SK-N-SH (cell line): ENCODE measurements at regions not wholly inside any gene's neighbourhood (a gene's known extent, or its start where the extent isn't known, plus 50 kb on each side); places are given as distances from the start of the nearest gene placed in this dataset.

ENCODE experiments used
- CTCF ChIA-PET: fragments of 300-600, 350-600 bp; formaldehyde crosslinking; extraction: SDS; loops from one replicate; lab custom pipeline; 2021; lab: Yijun Ruan, JAX
- POLR2A ChIA-PET: fragments of 350-600 bp; sonication (Branson Sonifier 250); formaldehyde crosslinking; extraction: SDS; loops from one replicate; lab custom pipeline; 2020; ENCODE audit warnings: antibody characterized with exemption, inconsistent platforms; lab: Yijun Ruan, JAX
- DNase-seq: peaks from one replicate; pipeline ENCODE4 v3.0.0; 2012
- H2AFZ ChIP-seq: fragments of 200-600 bp; sonication (generic); 2 replicates; pipeline ENCODE4 v1.8.1; 2016; ENCODE audit warnings: antibody characterized with exemption, mild to moderate bottlenecking, low read depth
- H3F3A ChIP-seq: fragments of 200-600 bp; sonication (generic); replicated peaks from 2 replicates; pipeline ENCODE3; 2016; ENCODE audit warnings: antibody characterized with exemption, mild to moderate bottlenecking; ENCODE audit not compliant: insufficient read depth
- H3K27ac ChIP-seq, 2 experiments: fragments of 200-500 bp in 1 of 2; fragments of 200-600 bp in 1 of 2; sonication (Bioruptor generic) in 1 of 2; sonication (generic), shearing (Covaris generic) in 1 of 2; 2 replicates each; pipeline versions ENCODE4 v1.5.1 to v1.6.1; 2014 to 2016; ENCODE audit warnings: low read depth in 2 of 2, inconsistent platforms in 1 of 2, low read length in 1 of 2, mild to moderate bottlenecking in 1 of 2, mixed read lengths in 1 of 2
- H3K27me3 ChIP-seq: fragments of 200-600 bp; sonication (generic), shearing (Covaris generic); 2 replicates; pipeline ENCODE4 v1.6.1; 2016; ENCODE audit warnings: mixed run types; ENCODE audit not compliant: insufficient read depth
- H3K36me3 ChIP-seq, 2 experiments: fragments of 200-500 bp in 1 of 2; fragments of 200-600 bp in 1 of 2; sonication (Bioruptor generic) in 1 of 2; sonication (generic) in 1 of 2; replicated peaks in 1 of 2; 2 replicates each; pipeline versions ENCODE3 to v1.5.1; 2014 to 2016; ENCODE audit warnings: low read length in 1 of 2, mild to moderate bottlenecking in 1 of 2; ENCODE audit not compliant: insufficient read depth in 2 of 2, control insufficient read depth in 1 of 2
- H3K4me1 ChIP-seq, 2 experiments: fragments of 200-500 bp in 1 of 2; fragments of 200-600 bp in 1 of 2; sonication (Bioruptor generic) in 1 of 2; sonication (generic), shearing (Covaris generic) in 1 of 2; 2 replicates each; pipeline versions ENCODE4 v1.5.1 to v1.6.1; 2014 to 2016; ENCODE audit warnings: low read depth in 1 of 2, low read length in 1 of 2, mixed run types in 1 of 2; ENCODE audit not compliant: insufficient read depth in 2 of 2, control insufficient read depth in 1 of 2
- H3K4me2 ChIP-seq: fragments of 200-600 bp; sonication (generic), shearing (Covaris generic); 2 replicates; pipeline ENCODE4 v1.6.1; 2017; ENCODE audit warnings: mixed run types
- H3K4me3 ChIP-seq, 2 experiments: fragments of 200-500 bp in 1 of 2; fragments of 200-600 bp in 1 of 2; sonication (Bioruptor generic) in 1 of 2; sonication (generic), shearing (Covaris generic) in 1 of 2; 2 replicates each; pipeline versions ENCODE4 v1.5.1 to v1.8.1; 2014 to 2016; ENCODE audit warnings: low read depth in 2 of 2, inconsistent platforms in 1 of 2, low read length in 1 of 2, mild to moderate bottlenecking in 1 of 2, mixed read lengths in 1 of 2, moderate library complexity in 1 of 2
- H3K79me2 ChIP-seq: fragments of 200-600 bp; sonication (generic); 2 replicates; pipeline ENCODE4 v1.8.1; 2017; ENCODE audit warnings: mild to moderate bottlenecking; ENCODE audit not compliant: insufficient read depth
- H3K9ac ChIP-seq: fragments of 200-600 bp; sonication (generic); 2 replicates; pipeline ENCODE4 v1.6.1; 2017; ENCODE audit warnings: mixed run types
- H3K9me2 ChIP-seq: fragments of 200-600 bp; sonication (generic); 2 replicates; pipeline ENCODE4 v1.6.1; 2017; ENCODE audit warnings: mixed run types
- H3K9me3 ChIP-seq: fragments of 200-600 bp; sonication (generic); 2 replicates; pipeline ENCODE4 v1.6.1; 2017; ENCODE audit warnings: mixed run types, mild to moderate bottlenecking, moderate library complexity
- H4K20me1 ChIP-seq: fragments of 200-600 bp; sonication (generic); 2 replicates; pipeline ENCODE4 v1.6.1; 2017; ENCODE audit warnings: mild to moderate bottlenecking, mixed run types; ENCODE audit not compliant: insufficient read depth
- CHD2 ChIP-seq: fragments of 150-350 bp; IDR thresholded peaks from 2 replicates; pipeline ENCODE4 v1.6.1; 2018; ENCODE audit warnings: low read length; ENCODE audit not compliant: partially characterized antibody
- ELF1 ChIP-seq: IDR thresholded peaks from 2 replicates; pipeline ENCODE4 v1.4.0; 2012
- EP300 ChIP-seq, 2 experiments: IDR thresholded peaks; 2 replicates each; pipeline versions ENCODE4 v1.4.0 to v1.6.1; 2012; ENCODE audit warnings: borderline replicate concordance in 1 of 2, low read depth in 1 of 2, low read length in 1 of 2
- FOSL2 ChIP-seq: IDR thresholded peaks from 2 replicates; pipeline ENCODE4 v1.4.0; 2012; ENCODE audit warnings: low read depth, mild to moderate bottlenecking, moderate library complexity, borderline replicate concordance
- FOXJ3 ChIP-seq: sonication (generic); formaldehyde crosslinking; IDR thresholded peaks from 2 replicates; pipeline ENCODE4 v1.5.1; 2020; ENCODE audit warnings: mild to moderate bottlenecking, missing genetic modification reagents
- JUND ChIP-seq: IDR thresholded peaks from 2 replicates; pipeline ENCODE4 v1.4.0; 2012
- MEF2A ChIP-seq: IDR thresholded peaks from 2 replicates; pipeline ENCODE4 v1.4.0; 2012; ENCODE audit warnings: low read depth, borderline replicate concordance
- NFIC ChIP-seq: IDR thresholded peaks from 2 replicates; pipeline ENCODE4 v1.4.0; 2012; ENCODE audit warnings: borderline replicate concordance
- POLR2AphosphoS5 ChIP-seq: IDR thresholded peaks from 2 replicates; pipeline ENCODE4 v1.6.1; 2012; ENCODE audit warnings: low read depth, low read length
- REST ChIP-seq: IDR thresholded peaks from 2 replicates; pipeline ENCODE4 v1.6.1; 2012; ENCODE audit warnings: mild to moderate bottlenecking, low read depth, low read length, moderate library complexity
- RFX5 ChIP-seq: IDR thresholded peaks from 2 replicates; pipeline ENCODE4 v1.6.1; 2012; ENCODE audit warnings: mild to moderate bottlenecking, improper control_type of control experiment, low read length
- WGBS: methylation state at CpG from one replicate; pipeline ENCODE4 v1.1.6; 2017; ENCODE audit warnings: low lambda C conversion rate; 5-methylcytosine and 5-hydroxymethylcytosine counted together
- TF ChIP-seq, protein P1 (sequence below): IDR thresholded peaks from 2 replicates; pipeline ENCODE4 v1.4.0; 2012; ENCODE audit warnings: low read depth, borderline replicate concordance
- TF ChIP-seq, protein P2 (sequence below): fragments of 200-600 bp; sonication (generic); IDR thresholded peaks from 2 replicates; pipeline ENCODE4 v1.6.1; 2017; ENCODE audit warnings: antibody characterized with exemption, mild to moderate bottlenecking, moderate library complexity

DNA sequence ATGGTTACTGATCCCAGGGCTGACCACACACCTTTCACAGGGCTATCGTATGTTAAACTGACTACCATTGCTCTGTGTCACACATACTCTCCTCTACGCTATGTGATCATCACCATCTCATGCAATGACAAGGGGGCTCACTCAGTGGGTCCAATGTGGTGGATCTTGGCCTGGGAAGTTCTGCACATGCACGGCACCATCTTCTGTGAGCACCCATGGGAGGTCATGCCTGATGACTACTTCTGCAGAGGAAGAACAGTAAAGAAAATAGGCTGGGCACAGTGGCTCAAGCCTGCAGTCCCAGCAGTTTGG, 60.0 kb upstream of the FOXD3 start:
- Histone ChIP-seq H2AFZ (no peak overlapping the region), H3K9me3 (no peaks in the 10 kb centered on the region), H3K27ac (no peak overlapping the region), H4K20me1 (no peaks in the 10 kb centered on the region), H3K9me2 (no peaks in the 10 kb centered on the region), H3K4me3 (no peak overlapping the region), H3F3A (no peaks in the 10 kb centered on the region), H3K9ac (no peak overlapping the region), H3K4me1 (no peaks in the 10 kb centered on the region; a peak in 2 of 4 replicates), H3K79me2 (no peaks in the 10 kb centered on the region), H3K36me3 (no peaks in the 10 kb centered on the region), H3K27me3 (no peaks in the 10 kb centered on the region), H3K4me2 (no peak overlapping the region)
- no peak for DNase-seq
- 42% methylated on average over 3 of the region's 3 CpGs for WGBS
- TF ChIP-seq NFIC (no peak), RFX5 (no peak)
- CTCF ChIA-PET: no interaction called here
- POLR2A ChIA-PET: no interaction called here

- H3K4me2 ChIP-seq: no peak overlapping the region
- CTCF ChIA-PET: no interaction called here
- no peaks in the 10 kb centered on the region for H3K36me3 ChIP-seq
- H3K4me3 ChIP-seq: no peak overlapping the region
- no peak overlapping the region for H3K9ac ChIP-seq
- no peaks in the 10 kb centered on the region for H3K9me2 ChIP-seq
- no peaks in the 10 kb centered on the region; a peak in 2 of 4 replicates for H3K4me1 ChIP-seq
- H3K9me3 ChIP-seq: no peaks in the 10 kb centered on the region
- no peaks in the 10 kb centered on the region for H3K79me2 ChIP-seq
- no peak overlapping the region for H2AFZ ChIP-seq
- H3K27me3 ChIP-seq: no peaks in the 10 kb centered on the region
- H4K20me1 ChIP-seq: no peaks in the 10 kb centered on the region
- DNase-seq: no peak
- 28% methylated on average over 2 of the region's 2 CpGs for WGBS
- TF ChIP-seq MEF2A (no peak), RFX5 (no peak), EP300 (IDR thresholded peaks at IDR 0.05; ENCODE audit: borderline replicate concordance in 1 of 2, low read depth in 1 of 2, low read length in 1 of 2) (no peak), POLR2AphosphoS5 (no peak), JUND (no peak), REST (no peak)
- POLR2A ChIA-PET: no interaction called here
- no peak overlapping the region for H3K27ac ChIP-seq
- no peaks in the 10 kb centered on the region for H3F3A ChIP-seq
Measured at GRCh38 chr1:63264161-63264560, 58.2 kb upstream of the FOXD3 start.

DNA sequence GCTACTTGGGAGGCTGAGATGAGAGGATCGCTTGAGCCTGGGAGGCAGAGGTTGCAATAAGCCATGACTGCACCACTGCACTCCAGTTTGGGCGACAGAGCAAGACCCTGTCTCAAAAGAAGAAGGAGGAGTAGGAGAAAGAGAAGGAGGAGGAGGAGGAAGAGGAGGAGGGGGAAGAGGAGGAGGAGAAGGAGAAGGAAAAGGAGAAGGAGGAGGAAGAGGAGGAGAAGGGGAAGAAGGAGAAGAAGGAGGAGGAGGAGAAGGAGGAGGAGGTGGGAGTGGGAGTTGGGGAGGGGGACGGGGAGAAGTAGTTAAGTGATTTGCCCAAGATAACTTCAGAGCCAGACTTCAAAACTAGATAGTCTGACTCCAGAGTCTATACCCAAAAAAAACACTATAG, 55.5 kb upstream of the FOXD3 start:
- Histone ChIP-seq H4K20me1 (no peaks in the 10 kb centered on the region), H3K79me2 (no peaks in the 10 kb centered on the region), H3K9me3 (no peaks in the 10 kb centered on the region), H3K27me3 (no peaks in the 10 kb centered on the region), H3K9me2 (no peaks in the 10 kb centered on the region), H3K4me1 (no peaks in the 10 kb centered on the region), H3K9ac (no peak overlapping the region), H3K36me3 (no peaks in the 10 kb centered on the region), H2AFZ (no peak overlapping the region), H3F3A (no peaks in the 10 kb centered on the region), H3K27ac (no peak overlapping the region), H3K4me2 (no peak overlapping the region), H3K4me3 (no peak overlapping the region)
- ChIA-PET CTCF (no interaction called here), POLR2A (no interaction called here)
- TF ChIP-seq CHD2 (no peak), JUND (no peak), RFX5 (no peak), FOSL2 (no peak), FOXJ3 (CRISPR knock-in tag) (no peak), ELF1 (no peak)
- TF ChIP-seq, protein P1, sequence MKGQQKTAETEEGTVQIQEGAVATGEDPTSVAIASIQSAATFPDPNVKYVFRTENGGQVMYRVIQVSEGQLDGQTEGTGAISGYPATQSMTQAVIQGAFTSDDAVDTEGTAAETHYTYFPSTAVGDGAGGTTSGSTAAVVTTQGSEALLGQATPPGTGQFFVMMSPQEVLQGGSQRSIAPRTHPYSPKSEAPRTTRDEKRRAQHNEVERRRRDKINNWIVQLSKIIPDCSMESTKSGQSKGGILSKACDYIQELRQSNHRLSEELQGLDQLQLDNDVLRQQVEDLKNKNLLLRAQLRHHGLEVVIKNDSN: no peak
- TF ChIP-seq, protein P2, sequence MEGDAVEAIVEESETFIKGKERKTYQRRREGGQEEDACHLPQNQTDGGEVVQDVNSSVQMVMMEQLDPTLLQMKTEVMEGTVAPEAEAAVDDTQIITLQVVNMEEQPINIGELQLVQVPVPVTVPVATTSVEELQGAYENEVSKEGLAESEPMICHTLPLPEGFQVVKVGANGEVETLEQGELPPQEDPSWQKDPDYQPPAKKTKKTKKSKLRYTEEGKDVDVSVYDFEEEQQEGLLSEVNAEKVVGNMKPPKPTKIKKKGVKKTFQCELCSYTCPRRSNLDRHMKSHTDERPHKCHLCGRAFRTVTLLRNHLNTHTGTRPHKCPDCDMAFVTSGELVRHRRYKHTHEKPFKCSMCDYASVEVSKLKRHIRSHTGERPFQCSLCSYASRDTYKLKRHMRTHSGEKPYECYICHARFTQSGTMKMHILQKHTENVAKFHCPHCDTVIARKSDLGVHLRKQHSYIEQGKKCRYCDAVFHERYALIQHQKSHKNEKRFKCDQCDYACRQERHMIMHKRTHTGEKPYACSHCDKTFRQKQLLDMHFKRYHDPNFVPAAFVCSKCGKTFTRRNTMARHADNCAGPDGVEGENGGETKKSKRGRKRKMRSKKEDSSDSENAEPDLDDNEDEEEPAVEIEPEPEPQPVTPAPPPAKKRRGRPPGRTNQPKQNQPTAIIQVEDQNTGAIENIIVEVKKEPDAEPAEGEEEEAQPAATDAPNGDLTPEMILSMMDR: no peak
- no peak for DNase-seq
- 31% methylated on average over 3 of the region's 3 CpGs for WGBS
